ENCODE measurements at regions not wholly inside any gene's neighbourhood (a gene's known extent, or its start where the extent isn't known, plus 50 kb on each side); places are given as distances from the start of the nearest gene placed in this dataset.

- no peak overlapping the region for H2AFZ ChIP-seq (ENCODE audit: low read length)
- DNase-seq (ENCODE audit: insufficient read length, low spot score, missing footprints): no peak
- no peak overlapping the region for H3K27ac ChIP-seq (ENCODE audit: low read depth, low read length)
- no peak for TF ChIP-seq CTCF (IDR thresholded peaks at IDR 0.05; ENCODE audit: extremely low read depth, low read depth, low read length)
- H4K20me1 ChIP-seq (ENCODE audit: insufficient read depth, low read length): no peaks in the 10 kb centered on the region
- H3K36me3 ChIP-seq (ENCODE audit: insufficient read depth, low read length): no peaks in the 10 kb centered on the region
- no peak overlapping the region for H3K4me3 ChIP-seq (ENCODE audit: insufficient read depth, low read length)
- no peak overlapping the region for H3K4me2 ChIP-seq (ENCODE audit: insufficient read depth, low read length)
- H3K27me3 ChIP-seq (ENCODE audit: insufficient read depth, low read length): no peaks in the 10 kb centered on the region
- H3K4me1 ChIP-seq (ENCODE audit: insufficient read depth, low read length): no peaks in the 10 kb centered on the region
- H3K79me2 ChIP-seq (ENCODE audit: insufficient read depth, low read length): no peaks in the 10 kb centered on the region
- H3K9me3 ChIP-seq (ENCODE audit: low read depth, low read length): no peaks in the 10 kb centered on the region
Measured at GRCh38 chr4:116386856-116387255, 698.5 kb downstream of the TRAM1L1 start.

- no peaks in the 10 kb centered on the region for H3K9me3 ChIP-seq (ENCODE audit: low read depth, low read length)
- no peak for TF ChIP-seq CTCF (IDR thresholded peaks at IDR 0.05; ENCODE audit: extremely low read depth, low read depth, low read length)
- H3K79me2 ChIP-seq (ENCODE audit: insufficient read depth, low read length): no peaks in the 10 kb centered on the region
- no peak for DNase-seq (ENCODE audit: insufficient read length, low spot score, missing footprints)
- H3K4me1 ChIP-seq (ENCODE audit: insufficient read depth, low read length): no peaks in the 10 kb centered on the region
- no peaks in the 10 kb centered on the region for H4K20me1 ChIP-seq (ENCODE audit: insufficient read depth, low read length)
- no peak overlapping the region for H2AFZ ChIP-seq (ENCODE audit: low read length)
- H3K4me2 ChIP-seq (ENCODE audit: insufficient read depth, low read length): no peak overlapping the region
- H3K36me3 ChIP-seq (ENCODE audit: insufficient read depth, low read length): no peaks in the 10 kb centered on the region
- no peaks in the 10 kb centered on the region for H3K27me3 ChIP-seq (ENCODE audit: insufficient read depth, low read length)
- no peak overlapping the region for H3K4me3 ChIP-seq (ENCODE audit: insufficient read depth, low read length)
- H3K27ac ChIP-seq (ENCODE audit: low read depth, low read length): no peak overlapping the region
Measured at GRCh38 chr4:116385583-116385982, 699.8 kb downstream of the TRAM1L1 start.

- Histone ChIP-seq H3K27me3 (ENCODE audit: insufficient read depth, low read length) (no peaks in the 10 kb centered on the region), H3K4me1 (ENCODE audit: insufficient read depth, low read length) (no peaks in the 10 kb centered on the region), H3K79me2 (ENCODE audit: insufficient read depth, low read length) (no peaks in the 10 kb centered on the region), H3K4me2 (ENCODE audit: insufficient read depth, low read length) (no peak overlapping the region), H3K9me3 (ENCODE audit: low read depth, low read length) (peaks cover 3% of the 10 kb centered on the region), H2AFZ (ENCODE audit: low read length) (no peak overlapping the region), H3K4me3 (ENCODE audit: insufficient read depth, low read length) (no peak overlapping the region), H3K36me3 (ENCODE audit: insufficient read depth, low read length) (no peaks in the 10 kb centered on the region), H3K27ac (ENCODE audit: low read depth, low read length) (no peak overlapping the region), H4K20me1 (ENCODE audit: insufficient read depth, low read length) (no peaks in the 10 kb centered on the region)
- no peak for TF ChIP-seq CTCF (IDR thresholded peaks at IDR 0.05; ENCODE audit: extremely low read depth, low read depth, low read length)
- no peak for DNase-seq (ENCODE audit: insufficient read length, low spot score, missing footprints)
Measured at GRCh38 chr4:116374815-116375214, 710.6 kb downstream of the TRAM1L1 start.

GRCh38 chr4:116362583-116362982 lies 722.8 kb downstream of the TRAM1L1 start:
- Histone ChIP-seq H3K4me3 (ENCODE audit: insufficient read depth, low read length) (no peak overlapping the region), H3K27ac (ENCODE audit: low read depth, low read length) (no peak overlapping the region), H3K4me1 (ENCODE audit: insufficient read depth, low read length) (no peaks in the 10 kb centered on the region), H4K20me1 (ENCODE audit: insufficient read depth, low read length) (no peaks in the 10 kb centered on the region), H3K4me2 (ENCODE audit: insufficient read depth, low read length) (no peak overlapping the region), H3K36me3 (ENCODE audit: insufficient read depth, low read length) (no peaks in the 10 kb centered on the region), H3K9me3 (ENCODE audit: low read depth, low read length) (no peaks in the 10 kb centered on the region), H2AFZ (ENCODE audit: low read length) (no peak overlapping the region), H3K27me3 (ENCODE audit: insufficient read depth, low read length) (no peaks in the 10 kb centered on the region), H3K79me2 (ENCODE audit: insufficient read depth, low read length) (no peaks in the 10 kb centered on the region)
- TF ChIP-seq CTCF (IDR thresholded peaks at IDR 0.05; ENCODE audit: extremely low read depth, low read depth, low read length): no peak
- DNase-seq (ENCODE audit: insufficient read length, low spot score, missing footprints): no peak

Measured in osteoblast (primary cell).